NCI-H1105 treated with DMSO at 0.1 percent for 48 hours (cell line): ENCODE measurements at regions not wholly inside any gene's neighbourhood (a gene's known extent, or its start where the extent isn't known, plus 50 kb on each side); places are given as distances from the start of the nearest gene placed in this dataset.
"Not testable (repeated sequence)": the region's sequence is repeated elsewhere in the genome, so short reads cannot be mapped to it uniquely, and the experiment has no call there.

Experiments
- DNase-seq: peaks from one replicate; lab custom pipeline; 2025; lab: John Stamatoyannopoulos, UW

GRCh38 chr11:43124272-43124935 lies 187.4 kb upstream of the API5 start:
- no peak for DNase-seq

DNA sequence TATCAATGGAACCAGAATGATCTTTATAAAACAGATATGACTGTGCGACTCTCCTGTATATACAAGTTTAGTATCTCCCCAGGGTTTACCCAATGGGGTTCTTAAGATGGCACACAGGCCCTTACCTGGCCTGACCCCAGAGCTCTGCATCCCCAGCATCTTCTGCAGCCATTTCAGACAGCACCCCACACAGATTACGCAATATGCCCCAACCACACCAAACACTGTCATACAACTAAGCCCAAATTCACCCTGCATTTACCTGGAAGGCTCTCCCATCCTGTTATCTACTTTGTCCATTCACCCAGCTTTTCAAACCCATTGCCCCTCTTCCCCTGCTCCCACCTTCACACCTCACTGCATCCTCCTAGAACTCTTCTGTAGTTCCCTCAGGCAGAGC lies 182.5 kb upstream of the API5 start:
- DNase-seq, result no peak

DNA sequence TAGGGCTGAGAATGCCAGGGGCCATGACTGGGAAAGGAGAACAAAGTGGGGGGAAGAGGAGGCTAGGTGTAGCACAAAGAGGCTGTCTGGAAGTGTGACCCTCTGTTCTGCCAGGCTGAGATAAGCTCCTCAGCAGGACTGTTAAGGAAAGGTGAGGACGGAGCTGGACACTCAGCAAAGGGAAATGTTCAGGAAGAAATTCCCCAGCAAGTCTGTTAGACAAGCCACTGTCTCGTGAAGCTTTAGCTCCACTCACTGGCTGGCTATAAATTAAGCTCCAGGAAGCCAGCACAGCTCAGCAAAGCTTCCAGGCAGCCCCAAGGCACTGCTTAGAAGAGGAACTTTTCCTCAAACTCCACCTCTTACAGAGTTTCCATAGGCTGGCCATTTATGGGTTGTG lies 181.2 kb upstream of the API5 start:
- DNase-seq, result peak; percentile 14

DNA sequence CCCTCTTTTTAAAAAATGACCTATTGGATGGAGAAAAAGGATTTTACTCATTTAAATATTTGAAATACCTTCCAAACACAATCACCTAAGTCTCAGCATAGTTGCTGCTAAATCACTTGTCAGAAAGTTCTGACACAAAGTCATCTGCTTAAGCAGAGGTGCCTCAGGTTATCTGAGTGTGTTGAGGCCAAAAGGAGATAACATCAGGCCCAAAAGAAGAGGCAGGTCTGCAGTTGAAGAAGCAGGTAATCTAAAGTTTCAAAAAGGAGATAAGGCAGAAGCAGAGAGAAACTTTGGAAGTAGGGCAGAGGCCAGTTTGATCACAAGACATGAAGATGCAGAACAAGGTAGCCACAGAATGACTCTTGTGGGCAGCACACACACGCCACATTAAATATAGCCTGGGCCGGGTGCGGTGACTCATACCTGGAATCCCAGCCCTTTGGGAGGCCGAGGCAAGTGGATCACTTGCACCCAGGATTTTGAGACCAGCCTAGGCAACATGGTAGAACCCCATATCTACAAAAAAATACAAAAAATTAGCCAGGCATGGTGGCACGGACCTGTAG lies 175.7 kb upstream of the API5 start:
- no peak for DNase-seq

GRCh38 chr11:43138621-43139140 lies 173.1 kb upstream of the API5 start:
- DNase-seq, result no peak

GRCh38 chr11:43145653-43146052 lies 166.1 kb upstream of the API5 start:
- no peak for DNase-seq

DNA sequence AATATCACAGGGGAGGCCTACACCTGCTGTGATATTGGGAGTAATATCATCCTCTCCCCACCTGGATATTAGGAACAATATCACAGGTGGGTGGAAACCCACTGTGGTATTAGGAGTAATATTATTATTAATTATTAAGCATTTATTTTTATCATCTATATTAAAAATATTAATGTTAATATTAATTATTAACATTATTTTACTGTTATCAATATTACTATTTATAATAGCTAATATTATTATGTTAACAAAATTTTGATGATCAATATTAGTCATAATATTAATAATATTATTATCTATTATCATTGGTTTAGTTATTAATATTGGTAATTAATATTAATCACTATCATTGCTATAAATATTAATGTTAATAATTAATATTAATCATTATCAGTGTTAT lies 161.1 kb upstream of the API5 start:
- no peak for DNase-seq

GRCh38 chr11:43164831-43165230 lies 147.0 kb upstream of the API5 start:
- DNase-seq, result no peak

GRCh38 chr11:43165393-43165792 lies 146.4 kb upstream of the API5 start:
- not testable (repeated sequence) for DNase-seq

DNA sequence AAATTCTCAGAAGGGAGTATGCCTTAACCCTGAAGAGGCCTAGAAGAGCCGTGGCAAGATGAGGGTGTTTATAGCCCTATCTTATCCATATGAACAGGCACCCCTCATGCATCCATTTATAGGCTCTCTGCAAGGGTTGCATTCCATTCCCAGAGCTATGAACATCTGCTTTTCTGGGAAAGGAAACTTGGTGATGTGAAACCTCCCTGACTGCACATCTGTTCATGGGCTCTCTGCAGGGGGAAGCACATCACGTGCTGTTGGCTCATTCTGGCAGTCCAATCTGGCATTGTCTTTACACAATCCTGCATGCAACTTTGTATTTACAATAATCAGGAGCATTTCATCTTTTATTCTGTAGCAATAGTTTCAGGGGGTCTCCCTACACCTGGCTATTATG lies 143.6 kb upstream of the API5 start:
- DNase-seq, result not testable (repeated sequence)

GRCh38 chr11:43172477-43172876 lies 139.3 kb upstream of the API5 start:
- no peak for DNase-seq

DNA sequence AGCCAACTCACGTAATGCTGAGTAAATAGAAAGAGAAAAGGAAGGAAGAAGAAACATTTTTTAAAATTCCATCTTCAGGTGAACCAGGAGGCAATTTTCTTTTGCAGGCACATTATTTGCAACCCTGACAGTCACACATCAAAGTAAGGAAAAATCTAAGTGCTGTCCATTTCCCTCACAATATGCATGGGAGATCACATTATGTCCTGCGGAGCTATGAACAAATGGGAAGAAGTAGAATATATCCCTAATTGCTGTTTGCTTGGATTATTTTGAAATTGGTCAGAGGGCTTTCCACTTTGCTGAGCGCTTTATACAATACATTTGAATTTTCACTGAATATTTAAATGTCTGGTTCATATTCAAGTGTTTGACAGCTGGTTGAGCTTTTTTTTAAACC lies 133.8 kb upstream of the API5 start:
- no peak for DNase-seq

DNA sequence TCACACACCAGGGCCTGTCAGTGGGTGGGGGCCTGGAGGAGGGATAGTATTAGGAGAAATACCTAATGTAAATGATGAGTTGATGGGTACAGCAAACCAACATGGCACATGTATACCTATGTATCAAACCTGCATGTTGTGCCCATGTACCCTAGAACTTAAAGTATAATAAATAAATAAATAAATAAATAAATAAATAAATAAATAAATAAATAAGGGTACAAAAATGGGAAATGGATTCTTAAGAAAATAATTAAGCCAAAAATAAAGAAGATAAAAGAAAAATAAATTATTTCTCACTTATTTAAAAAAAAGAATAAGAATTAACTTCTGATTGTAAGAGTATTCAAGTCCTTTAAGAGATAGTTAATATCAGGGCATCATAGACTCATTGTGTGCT lies 117.3 kb upstream of the API5 start:
- DNase-seq, result not testable (repeated sequence)

DNA sequence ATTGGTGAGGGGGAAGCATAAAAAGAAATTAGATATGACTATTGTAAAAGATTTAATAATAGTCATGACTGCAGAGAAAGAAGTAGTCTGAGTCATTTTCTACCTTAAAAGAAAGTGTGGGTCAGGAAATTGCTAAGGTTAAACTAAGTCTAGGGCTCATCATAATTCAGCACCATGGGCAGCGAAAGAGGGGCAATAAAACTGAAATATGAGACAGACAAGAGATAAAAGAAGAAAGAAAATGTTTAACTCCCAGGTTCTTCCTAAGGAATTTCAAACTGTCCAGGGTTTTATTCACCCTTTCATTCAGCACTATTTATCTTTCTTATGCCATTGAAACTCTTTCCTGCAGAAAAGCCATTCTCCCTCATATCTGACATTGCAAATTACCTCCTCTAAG lies 114.4 kb upstream of the API5 start:
- no peak for DNase-seq

GRCh38 chr11:43200031-43200430 lies 111.8 kb upstream of the API5 start:
- DNase-seq, result no peak

DNA sequence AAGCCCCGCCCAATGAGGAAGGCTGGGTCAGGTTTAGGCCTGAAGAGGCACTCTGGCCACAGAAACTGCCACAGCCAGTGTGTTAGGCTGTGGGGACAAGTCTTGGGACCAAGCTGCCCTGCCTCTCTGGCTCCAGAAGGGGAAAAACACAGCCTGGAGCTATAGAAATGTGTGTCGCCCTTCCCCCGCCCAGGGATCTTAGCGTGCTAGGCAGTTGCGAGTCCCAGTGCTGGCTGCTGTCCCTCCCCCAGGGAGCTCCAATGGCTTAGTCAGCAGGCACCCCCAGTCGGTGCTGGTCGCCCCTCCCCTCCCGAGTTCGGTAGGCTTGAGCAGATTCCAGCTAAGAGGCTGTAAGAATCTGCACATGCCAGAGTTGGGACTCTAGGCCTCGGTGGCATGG lies 99.5 kb upstream of the API5 start:
- DNase-seq, result no peak

DNA sequence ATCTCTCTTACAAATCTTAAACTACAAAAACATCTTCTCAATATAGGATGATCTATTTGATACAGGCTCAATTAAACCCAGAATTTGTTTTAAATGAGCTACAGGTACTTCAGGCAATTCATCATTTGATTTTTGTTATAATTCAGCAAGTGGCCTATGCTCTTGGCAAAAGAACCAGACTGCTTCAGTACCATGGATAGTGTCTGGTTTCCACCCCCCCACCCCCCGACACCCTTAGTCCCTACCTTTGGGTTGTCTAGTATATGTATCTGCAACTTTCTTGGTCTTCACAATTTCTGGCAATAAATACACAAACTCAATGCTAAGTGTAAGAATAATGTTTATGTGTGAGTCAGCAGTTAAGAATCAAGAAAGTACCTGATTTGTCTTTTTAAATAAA lies 97.3 kb upstream of the API5 start:
- no peak for DNase-seq

DNA sequence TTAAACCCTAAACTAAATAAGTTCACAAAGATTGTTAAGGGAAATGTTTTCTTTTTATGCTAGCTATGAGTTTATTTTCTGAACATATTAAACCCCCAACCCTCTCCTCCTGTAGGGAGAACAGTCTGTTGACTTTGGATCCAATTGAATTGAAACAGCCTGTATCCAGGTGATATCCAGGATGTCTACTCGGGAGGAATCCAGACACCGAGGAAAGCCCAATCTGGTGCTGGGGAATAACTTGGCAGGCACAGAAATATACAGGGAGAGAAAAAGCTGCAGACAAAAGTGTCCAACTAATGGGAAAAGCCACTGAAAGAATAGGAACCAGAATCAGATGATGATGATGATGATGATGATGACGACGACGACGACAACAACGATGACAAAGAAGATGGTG lies 93.9 kb upstream of the API5 start:
- no peak for DNase-seq

DNA sequence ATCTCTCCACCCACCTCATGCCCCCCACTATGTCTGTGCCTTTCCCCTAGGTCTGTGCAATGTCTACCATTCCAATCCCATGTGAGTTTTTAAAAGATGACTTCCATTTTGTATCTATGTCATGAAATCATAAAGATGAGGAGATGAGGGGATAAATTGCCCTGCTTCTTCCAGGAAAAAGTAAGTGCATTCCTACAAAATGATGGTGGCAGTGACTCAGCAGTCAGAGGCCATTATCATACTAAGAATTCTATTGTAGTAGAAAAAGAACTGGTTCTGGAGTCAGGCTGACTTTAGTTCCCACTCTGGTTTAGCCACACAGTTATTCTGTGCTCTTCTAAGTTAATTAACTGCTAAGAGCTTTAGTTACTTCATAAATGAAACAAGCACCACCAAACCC lies 89.6 kb upstream of the API5 start:
- no peak for DNase-seq

GRCh38 chr11:43223026-43223425 lies 88.8 kb upstream of the API5 start:
- DNase-seq, result no peak

- DNase-seq, result no peak
Observed at GRCh38 chr11:43234881-43235280, 76.9 kb upstream of the API5 start.

DNA sequence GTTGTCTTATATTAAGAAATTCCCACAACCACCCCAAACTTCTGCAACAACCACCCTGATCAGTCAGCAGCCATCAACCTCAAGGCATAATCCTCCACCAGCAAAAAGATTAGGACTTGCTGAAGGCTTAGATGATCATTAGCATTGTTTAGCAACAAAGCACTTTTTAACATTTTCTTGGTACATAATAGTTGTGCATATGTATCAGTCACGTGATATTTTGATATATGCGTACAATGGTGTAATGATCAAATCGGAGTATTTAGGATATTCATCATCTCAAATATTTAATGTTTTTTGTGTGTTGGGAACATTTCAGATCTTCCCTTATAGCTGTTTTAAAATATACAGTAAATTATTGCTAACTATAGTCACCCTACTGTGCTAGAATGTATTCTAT lies 73.5 kb upstream of the API5 start:
- DNase-seq, result no peak

DNA sequence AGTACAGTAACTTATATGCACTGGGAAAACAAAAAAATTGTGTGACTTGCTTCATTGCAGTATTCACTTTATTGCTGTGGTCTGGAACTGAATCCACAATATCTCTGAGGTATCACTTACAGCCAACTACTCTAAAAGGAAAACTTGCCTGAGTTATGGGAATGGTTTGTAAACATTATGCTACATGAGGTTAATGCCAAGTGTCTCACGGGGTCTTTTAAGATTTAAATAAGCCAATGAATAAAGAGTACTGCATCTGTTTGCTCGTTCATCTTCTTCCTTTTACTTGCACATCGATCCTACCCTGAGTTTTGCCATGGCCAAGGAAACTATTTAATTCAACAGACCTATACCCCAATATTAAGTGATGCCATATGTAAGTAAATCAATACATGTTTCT lies 72.0 kb upstream of the API5 start:
- no peak for DNase-seq

DNA sequence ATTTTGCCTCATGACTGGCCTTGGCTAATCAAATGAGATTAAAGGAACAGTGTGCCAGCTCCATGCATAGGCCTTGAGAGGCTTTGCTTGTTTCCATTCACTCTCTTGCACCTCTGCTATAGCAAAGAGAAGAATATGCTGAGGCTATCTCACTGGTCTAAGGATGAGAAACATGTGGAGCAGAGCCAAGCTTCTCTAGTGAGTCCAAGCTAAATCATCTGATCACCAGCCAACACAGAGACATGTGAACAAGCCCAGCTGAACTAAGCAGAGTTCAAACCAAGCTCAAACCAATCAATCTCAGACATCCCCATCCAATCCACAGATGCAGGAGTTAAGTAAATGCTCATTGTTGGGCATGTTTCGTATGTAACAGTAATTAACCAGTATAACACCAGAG lies 69.4 kb upstream of the API5 start:
- DNase-seq, result no peak
